ENCODE measurements at regions not wholly inside any gene's neighbourhood (a gene's known extent, or its start where the extent isn't known, plus 50 kb on each side); places are given as distances from the start of the nearest gene placed in this dataset.
"Not testable (repeated sequence)": the region's sequence is repeated elsewhere in the genome, so short reads cannot be mapped to it uniquely, and the experiment has no call there.

GRCh38 chr18:57885931-57886330 lies 82.8 kb upstream of the ATP8B1 start:
- Histone ChIP-seq H4K20me1 (ENCODE audit: insufficient read depth) (no peaks in the 10 kb centered on the region), H3K9ac (no peak overlapping the region), H3K4me2 (no peak overlapping the region), H3K4me3 (IDR thresholded peaks at IDR 0.05; ENCODE audit: insufficient read depth, low read depth, low read length) (no peak overlapping the region), H3K4me1 (ENCODE audit: low read depth, poor library complexity, severe bottlenecking) (peaks cover 9% of the 10 kb centered on the region), H3K27me3 (ENCODE audit: insufficient read depth, low read depth) (no peaks in the 10 kb centered on the region), H3K27ac (no peak overlapping the region), H3K36me3 (ENCODE audit: insufficient read depth) (no peaks in the 10 kb centered on the region), H2AFZ (ENCODE audit: low read depth) (no peak overlapping the region), H3K79me2 (ENCODE audit: insufficient read depth, low read depth) (no peaks in the 10 kb centered on the region)
- TF ChIP-seq CTCF (conservative IDR thresholded peaks at IDR 0.05; ENCODE audit: low read depth, low read length): no peak

- H3K79me2 ChIP-seq (ENCODE audit: insufficient read depth, low read depth): no peaks in the 10 kb centered on the region
- H2AFZ ChIP-seq (ENCODE audit: low read depth): peak overlapping the region; percentile 34; the same call in 1 of the 2 replicates
- peaks cover 9% of the 10 kb centered on the region for H3K4me1 ChIP-seq (ENCODE audit: low read depth, poor library complexity, severe bottlenecking)
- H3K27me3 ChIP-seq (ENCODE audit: insufficient read depth, low read depth): no peaks in the 10 kb centered on the region
- no peak overlapping the region for H3K27ac ChIP-seq
- no peak overlapping the region for H3K4me3 ChIP-seq (IDR thresholded peaks at IDR 0.05; ENCODE audit: insufficient read depth, low read depth, low read length)
- no peak for TF ChIP-seq CTCF (conservative IDR thresholded peaks at IDR 0.05; ENCODE audit: low read depth, low read length)
- H3K9ac ChIP-seq: no peak overlapping the region
- H4K20me1 ChIP-seq (ENCODE audit: insufficient read depth): no peaks in the 10 kb centered on the region
- H3K4me2 ChIP-seq: no peak overlapping the region
- no peaks in the 10 kb centered on the region for H3K36me3 ChIP-seq (ENCODE audit: insufficient read depth)
Observed at GRCh38 chr18:57882465-57882864, 79.3 kb upstream of the ATP8B1 start.

- peak; percentile 98 for TF ChIP-seq CTCF (conservative IDR thresholded peaks at IDR 0.05; ENCODE audit: low read depth, low read length)
- H4K20me1 ChIP-seq (ENCODE audit: insufficient read depth): no peaks in the 10 kb centered on the region
- peak overlapping the region; percentile 34; the same call in 1 of the 2 replicates for H2AFZ ChIP-seq (ENCODE audit: low read depth)
- no peak overlapping the region for H3K4me2 ChIP-seq
- peaks cover 9% of the 10 kb centered on the region for H3K4me1 ChIP-seq (ENCODE audit: low read depth, poor library complexity, severe bottlenecking)
- H3K27me3 ChIP-seq (ENCODE audit: insufficient read depth, low read depth): no peaks in the 10 kb centered on the region
- H3K9ac ChIP-seq: no peak overlapping the region
- H3K4me3 ChIP-seq (IDR thresholded peaks at IDR 0.05; ENCODE audit: insufficient read depth, low read depth, low read length): no peak overlapping the region
- H3K79me2 ChIP-seq (ENCODE audit: insufficient read depth, low read depth): no peaks in the 10 kb centered on the region
- H3K36me3 ChIP-seq (ENCODE audit: insufficient read depth): no peaks in the 10 kb centered on the region
- H3K27ac ChIP-seq: no peak overlapping the region
Observed at GRCh38 chr18:57881818-57882413, 78.8 kb upstream of the ATP8B1 start.

- not testable (repeated sequence) for H3K4me1 ChIP-seq (ENCODE audit: low read depth, poor library complexity, severe bottlenecking); H3K4me3 ChIP-seq (IDR thresholded peaks at IDR 0.05; ENCODE audit: insufficient read depth, low read depth, low read length); H2AFZ ChIP-seq (ENCODE audit: low read depth); H3K79me2 ChIP-seq (ENCODE audit: insufficient read depth, low read depth); H3K4me2 ChIP-seq; H4K20me1 ChIP-seq (ENCODE audit: insufficient read depth); H3K27ac ChIP-seq; H3K36me3 ChIP-seq (ENCODE audit: insufficient read depth); H3K9ac ChIP-seq; H3K27me3 ChIP-seq (ENCODE audit: insufficient read depth, low read depth)
Observed at GRCh38 chr18:57879924-57880323, 76.8 kb upstream of the ATP8B1 start.

- no peak overlapping the region for H2AFZ ChIP-seq (ENCODE audit: low read depth)
- no peaks in the 10 kb centered on the region for H3K79me2 ChIP-seq (ENCODE audit: insufficient read depth, low read depth)
- no peak for TF ChIP-seq CTCF (conservative IDR thresholded peaks at IDR 0.05; ENCODE audit: low read depth, low read length)
- H3K4me3 ChIP-seq (IDR thresholded peaks at IDR 0.05; ENCODE audit: insufficient read depth, low read depth, low read length): no peak overlapping the region
- H3K9ac ChIP-seq: no peak overlapping the region
- H3K4me1 ChIP-seq (ENCODE audit: low read depth, poor library complexity, severe bottlenecking): no peaks in the 10 kb centered on the region
- H3K4me2 ChIP-seq: no peak overlapping the region
- H3K36me3 ChIP-seq (ENCODE audit: insufficient read depth): no peaks in the 10 kb centered on the region
- no peaks in the 10 kb centered on the region for H4K20me1 ChIP-seq (ENCODE audit: insufficient read depth)
- no peak overlapping the region for H3K27ac ChIP-seq
- H3K27me3 ChIP-seq (ENCODE audit: insufficient read depth, low read depth): no peaks in the 10 kb centered on the region
Observed at GRCh38 chr18:57869221-57869620, 66.1 kb upstream of the ATP8B1 start.

Data from KMS-11 (cell line).